H9 (cell line): ENCODE measurements at regions not wholly inside any gene's neighbourhood (a gene's known extent, or its start where the extent isn't known, plus 50 kb on each side); places are given as distances from the start of the nearest gene placed in this dataset.
A peak's percentile ranks its signal among the peaks of the same experiment; 100 is the strongest.

Experiments
- DNase-seq: peaks from one replicate; pipeline ENCODE4 v3.0.0-alpha.2; 2017
- H2AFZ ChIP-seq: one replicate; pipeline ENCODE4 v1.6.1; 2013; ENCODE audit warnings: mild to moderate bottlenecking, low read length, control low read depth, moderate library complexity
- H2AK5ac ChIP-seq: 2 replicates; pipeline ENCODE4 v1.6.1; 2013; ENCODE audit warnings: low read length, control low read depth, mixed read lengths; ENCODE audit not compliant: insufficient read length
- H2BK120ac ChIP-seq: one replicate; pipeline ENCODE4 v1.6.1; 2013; ENCODE audit warnings: low read depth, mild to moderate bottlenecking, low read length, control low read depth, inconsistent platforms; ENCODE audit not compliant: poor library complexity, severe bottlenecking
- H2BK12ac ChIP-seq: 2 replicates; pipeline ENCODE4 v1.6.1; 2013; ENCODE audit warnings: low read length, control low read depth, mixed read lengths, low read depth; ENCODE audit not compliant: insufficient read length
- H2BK15ac ChIP-seq: 2 replicates; pipeline ENCODE4 v1.6.1; 2013; ENCODE audit warnings: low read depth, low read length, control low read depth
- H2BK20ac ChIP-seq: one replicate; pipeline ENCODE4 v1.6.1; 2013; ENCODE audit warnings: low read depth, mild to moderate bottlenecking, low read length, control low read depth, inconsistent platforms; ENCODE audit not compliant: poor library complexity, severe bottlenecking
- H2BK5ac ChIP-seq: 2 replicates; pipeline ENCODE4 v1.6.1; 2013; ENCODE audit warnings: low read length, control low read depth, mixed read lengths; ENCODE audit not compliant: insufficient read length
- H3K14ac ChIP-seq: 2 replicates; pipeline ENCODE4 v1.6.1; 2013; ENCODE audit warnings: low read length, control low read depth; ENCODE audit not compliant: insufficient read depth
- H3K18ac ChIP-seq: 2 replicates; pipeline ENCODE4 v1.6.1; 2013; ENCODE audit warnings: low read depth, mild to moderate bottlenecking, mixed read lengths, low read length, control low read depth; ENCODE audit not compliant: insufficient read length
- H3K23ac ChIP-seq: 2 replicates; pipeline ENCODE4 v1.6.1; 2013; ENCODE audit warnings: low read length, control low read depth, mixed read lengths, low read depth; ENCODE audit not compliant: insufficient read length
- H3K23me2 ChIP-seq: 2 replicates; pipeline ENCODE4 v1.6.1; 2013; ENCODE audit warnings: low read depth, mild to moderate bottlenecking, mixed read lengths, low read length, control low read depth; ENCODE audit not compliant: insufficient read length, poor library complexity, severe bottlenecking
- H3K27ac ChIP-seq: 2 replicates; pipeline ENCODE4 v1.5.1; 2013; ENCODE audit warnings: low read length, control low read depth, mixed read lengths, low read depth; ENCODE audit not compliant: insufficient read length
- H3K27me3 ChIP-seq: 2 replicates; pipeline ENCODE4 v1.6.1; 2013; ENCODE audit warnings: low read length, control low read depth, inconsistent platforms; ENCODE audit not compliant: insufficient read depth
- H3K4ac ChIP-seq: 2 replicates; pipeline ENCODE4 v1.6.1; 2013; ENCODE audit warnings: low read depth, mild to moderate bottlenecking, control low read depth, inconsistent platforms, low read length, moderate library complexity
- H3K4me1 ChIP-seq: 2 replicates; pipeline ENCODE4 v1.6.1; 2013; ENCODE audit warnings: low read length, control low read depth, inconsistent platforms; ENCODE audit not compliant: insufficient read depth
- H3K4me2 ChIP-seq: 2 replicates; pipeline ENCODE4 v1.6.1; 2013; ENCODE audit warnings: low read length, control low read depth, mixed read lengths; ENCODE audit not compliant: insufficient read length, insufficient read depth
- H3K56ac ChIP-seq: 2 replicates; pipeline ENCODE4 v1.6.1; 2013; ENCODE audit warnings: low read depth, mild to moderate bottlenecking, mixed read lengths, low read length, control low read depth; ENCODE audit not compliant: insufficient read length
- H3K79me1 ChIP-seq: 2 replicates; pipeline ENCODE4 v1.6.1; 2013; ENCODE audit warnings: low read depth, mild to moderate bottlenecking, moderate library complexity, low read length, control low read depth, inconsistent platforms; ENCODE audit not compliant: insufficient read depth, poor library complexity, severe bottlenecking
- H3K79me2 ChIP-seq: 2 replicates; pipeline ENCODE4 v1.6.1; 2013; ENCODE audit warnings: low read length, control low read depth, inconsistent platforms; ENCODE audit not compliant: insufficient read depth
- H3K9ac ChIP-seq: 2 replicates; pipeline ENCODE4 v1.6.1; 2013; ENCODE audit warnings: low read length, control low read depth, mixed read lengths; ENCODE audit not compliant: insufficient read length; ENCODE audit errors: extremely low read depth
- H3K9me3 ChIP-seq: one replicate; pipeline ENCODE4 v1.6.1; 2013; ENCODE audit warnings: low read depth, low read length, inconsistent platforms; ENCODE audit not compliant: control insufficient read depth
- H3T11ph ChIP-seq: one replicate; pipeline ENCODE4 v1.6.1; 2013; ENCODE audit warnings: mild to moderate bottlenecking, low read length, control low read depth, inconsistent platforms
- H4K20me1 ChIP-seq: one replicate; pipeline ENCODE4 v1.6.1; 2013; ENCODE audit not compliant: control insufficient read depth, insufficient read length, insufficient read depth
- H4K5ac ChIP-seq: 2 replicates; pipeline ENCODE4 v1.6.1; 2013; ENCODE audit warnings: low read depth, mild to moderate bottlenecking, mixed read lengths, low read length, control low read depth; ENCODE audit not compliant: insufficient read length
- H4K8ac ChIP-seq: replicated peaks from 2 replicates; pipeline ENCODE4 v1.6.1; 2013; ENCODE audit warnings: low read length, control low read depth, mixed read lengths, low read depth; ENCODE audit not compliant: insufficient read length
- H4K91ac ChIP-seq: 2 replicates; pipeline ENCODE4 v1.6.1; 2013; ENCODE audit warnings: low read depth, mild to moderate bottlenecking, moderate library complexity, mixed read lengths, low read length, control low read depth; ENCODE audit not compliant: insufficient read length
- H3K27ac Mint-ChIP-seq, 3 experiments: 2 replicates in 2 of 3; 3 replicates in 1 of 3; pipeline ENCODE4 v1.8.0; 2020 to 2021; ENCODE audit warnings: mixed read lengths in 3 of 3, mild to moderate bottlenecking in 1 of 3, moderate library complexity in 1 of 3
- H3K27me3 Mint-ChIP-seq: 2 replicates; pipeline ENCODE4 v1.8.0; 2021; ENCODE audit warnings: low read depth, mild to moderate bottlenecking, moderate library complexity, mixed read lengths
- H3K36me3 Mint-ChIP-seq, 3 experiments: 2 replicates in 2 of 3; 3 replicates in 1 of 3; pipeline ENCODE4 v1.8.0; 2020 to 2021; ENCODE audit warnings: low read depth in 3 of 3, mixed read lengths in 3 of 3; ENCODE audit not compliant: insufficient read depth in 1 of 3
- H3K4me1 Mint-ChIP-seq, 2 experiments: 2 replicates each; pipeline ENCODE4 v1.8.0; 2020; ENCODE audit warnings: mixed read lengths in 2 of 2
- H3K4me3 Mint-ChIP-seq, 2 experiments: 2 replicates in 1 of 2; 3 replicates in 1 of 2; pipeline ENCODE4 v1.8.0; 2020 to 2021; ENCODE audit warnings: mild to moderate bottlenecking in 2 of 2, mixed read lengths in 2 of 2, moderate library complexity in 1 of 2
- H3K9me3 Mint-ChIP-seq, 2 experiments: 2 replicates in 1 of 2; 3 replicates in 1 of 2; pipeline ENCODE4 v1.8.0; 2020; ENCODE audit warnings: mild to moderate bottlenecking in 2 of 2, mixed read lengths in 2 of 2, moderate library complexity in 1 of 2
- CTCF ChIP-seq: fragments of 200-600 bp; sonication (generic); conservative IDR thresholded peaks from 3 replicates; pipeline ENCODE4 v1.8.0; 2021; ENCODE audit warnings: antibody characterized with exemption, mild to moderate bottlenecking
- WGBS: extraction: QIAGEN DNeasy Blood & Tissue Kit; methylation state at CpG from one replicate; pipeline ENCODE4 v1.1.7; 2013; ENCODE audit warnings: missing lambda C conversion rate, low lambda C conversion rate, mixed read lengths; ENCODE audit not compliant: insufficient read length; ENCODE audit errors: extremely low coverage; 5-methylcytosine and 5-hydroxymethylcytosine counted together

DNA sequence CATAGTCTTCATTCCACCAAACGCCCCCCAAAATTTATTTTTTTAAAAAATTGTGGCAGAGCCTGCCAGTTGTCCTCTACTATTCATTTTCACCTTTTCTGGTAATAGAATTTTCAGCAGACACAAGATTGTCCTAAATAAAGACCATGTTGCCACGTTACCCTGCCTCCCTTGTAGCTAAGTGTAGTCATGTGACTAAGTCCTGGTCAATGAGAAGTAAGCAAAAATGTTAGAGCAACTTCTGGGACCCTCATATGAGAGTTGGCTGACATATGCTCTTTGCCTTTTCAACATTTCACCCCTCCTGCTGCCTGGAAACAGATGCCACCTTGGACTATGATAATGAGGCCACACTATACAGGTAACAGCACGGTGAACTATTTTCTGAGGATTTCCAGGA is 203.1 kb downstream of the PIK3R1 start:
- no peak overlapping the region for H3K4ac ChIP-seq
- no peaks in the 10 kb centered on the region for H3K27me3 ChIP-seq
- H4K5ac ChIP-seq, result no peak overlapping the region
- H2AFZ ChIP-seq, result no peak overlapping the region
- H3K79me1 ChIP-seq, result no peaks in the 10 kb centered on the region
- no CpG with 5 or more reads among the region's 3 CpGs for WGBS
- H3K79me2 ChIP-seq, result no peaks in the 10 kb centered on the region
- Mint-ChIP-seq H3K27ac (peak overlapping the region in 1 of 3 experiments; percentile 75; a peak in 2 of 7 replicates), H3K27me3 (no peaks in the 10 kb centered on the region; the same call in 1 of the 2 replicates), H3K9me3 (no peaks in the 10 kb centered on the region), H3K4me1 (peaks cover 0 to 3% of the 10 kb centered on the region in 2 experiments; a peak in 3 of 4 replicates), H3K4me3 (no peak overlapping the region), H3K36me3 (no peaks in the 10 kb centered on the region; a peak in 1 of 7 replicates)
- no peak overlapping the region for H2BK120ac ChIP-seq
- H3K4me2 ChIP-seq, result no peak overlapping the region
- no peak overlapping the region for H3K14ac ChIP-seq
- no peak overlapping the region for H3T11ph ChIP-seq
- no peak overlapping the region for H2BK15ac ChIP-seq
- no peaks in the 10 kb centered on the region for H3K9me3 ChIP-seq
- H3K23ac ChIP-seq, result no peak overlapping the region
- no peak overlapping the region for H2BK5ac ChIP-seq
- H3K27ac ChIP-seq, result no peak overlapping the region
- no peak overlapping the region for H2BK12ac ChIP-seq
- no peak overlapping the region for H2BK20ac ChIP-seq
- H3K23me2 ChIP-seq, result no peaks in the 10 kb centered on the region
- H3K56ac ChIP-seq, result no peak overlapping the region
- H3K18ac ChIP-seq, result no peak overlapping the region
- no peaks in the 10 kb centered on the region for H4K20me1 ChIP-seq
- no peak overlapping the region for H4K91ac ChIP-seq
- no peak for DNase-seq
- no peak overlapping the region for H3K9ac ChIP-seq
- peaks cover 2% of the 10 kb centered on the region; the same call in 1 of the 2 replicates for H3K4me1 ChIP-seq
- H4K8ac ChIP-seq, result no peak overlapping the region
- H2AK5ac ChIP-seq, result no peak overlapping the region
- no peak for TF ChIP-seq CTCF
